Activated naive CD4-positive, alpha-beta T cell treated with anti-CD3 and anti-CD28 coated beads, Interleukin-2, amount 50 U/mL, for 16 hours (primary cell): ENCODE measurements at regions not wholly inside any gene's neighbourhood (a gene's known extent, or its start where the extent isn't known, plus 50 kb on each side); places are given as distances from the start of the nearest gene placed in this dataset.
"Not testable (repeated sequence)": the region's sequence is repeated elsewhere in the genome, so short reads cannot be mapped to it uniquely, and the experiment has no call there.

Experiments used
- DNase-seq: peaks from one replicate; pipeline ENCODE4 v3.0.0-alpha.2; 2020

GRCh38 chr5:167936944-167937634 lies 354.4 kb upstream of the WWC1 start:
- DNase-seq = no peak

DNA sequence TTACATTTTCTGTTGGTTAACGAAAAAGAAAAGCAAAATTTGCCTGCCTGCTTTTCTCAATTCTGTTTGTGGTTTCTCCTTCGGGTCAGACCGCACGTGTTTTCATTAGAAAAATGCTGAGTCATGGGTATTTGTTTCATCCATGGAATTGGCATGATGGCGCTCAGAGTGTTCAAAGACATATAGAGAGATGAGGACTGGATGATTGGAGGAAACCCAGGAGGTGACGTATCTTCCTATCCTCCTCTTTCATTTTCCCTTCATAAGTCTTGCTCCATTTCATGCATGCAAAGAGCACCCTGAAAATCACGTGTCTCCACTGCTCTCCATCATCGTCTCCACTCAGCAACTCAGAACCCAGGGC lies 353.8 kb upstream of the WWC1 start:
- DNase-seq = no peak

DNA sequence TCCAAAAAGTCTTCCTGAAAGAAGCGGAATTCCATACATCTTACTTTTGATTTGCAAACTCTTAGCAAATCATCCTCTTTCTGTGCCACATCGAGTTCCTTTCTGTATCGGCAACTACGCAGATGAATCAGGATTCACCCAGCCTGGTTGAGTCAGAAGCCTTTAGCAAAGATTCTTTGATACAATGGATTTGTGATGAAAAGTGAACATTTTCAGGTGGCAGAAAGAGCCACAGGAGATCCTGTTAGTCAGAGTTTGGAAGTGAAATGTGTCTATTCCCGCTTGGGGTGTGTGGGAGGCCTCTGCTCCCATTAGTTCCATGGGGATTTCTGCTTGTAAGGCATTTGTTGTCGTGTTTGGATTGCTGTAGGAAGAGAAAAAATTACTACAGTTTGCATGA lies 351.8 kb upstream of the WWC1 start:
- DNase-seq = no peak

DNA sequence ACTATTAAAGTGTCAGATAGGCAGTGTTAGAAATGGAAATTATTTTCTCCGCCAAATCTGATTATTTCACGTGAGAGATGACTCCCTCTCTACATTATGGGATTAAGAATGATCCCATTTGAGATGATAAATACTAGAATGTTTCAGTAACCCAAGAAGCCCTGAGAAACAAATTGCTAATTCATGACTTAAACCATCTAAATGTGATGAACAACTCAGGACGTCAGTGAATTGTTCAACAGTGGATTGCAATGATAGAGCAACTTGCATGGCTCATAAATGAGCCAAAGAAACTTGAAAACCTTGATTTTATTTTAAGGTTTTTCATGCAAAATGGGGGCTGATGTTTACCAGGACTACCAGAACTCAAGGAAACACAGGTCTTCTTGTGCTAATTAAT lies 350.5 kb upstream of the WWC1 start:
- no peak for DNase-seq

GRCh38 chr5:167941556-167941955 lies 349.9 kb upstream of the WWC1 start:
- not testable (repeated sequence) for DNase-seq

DNA sequence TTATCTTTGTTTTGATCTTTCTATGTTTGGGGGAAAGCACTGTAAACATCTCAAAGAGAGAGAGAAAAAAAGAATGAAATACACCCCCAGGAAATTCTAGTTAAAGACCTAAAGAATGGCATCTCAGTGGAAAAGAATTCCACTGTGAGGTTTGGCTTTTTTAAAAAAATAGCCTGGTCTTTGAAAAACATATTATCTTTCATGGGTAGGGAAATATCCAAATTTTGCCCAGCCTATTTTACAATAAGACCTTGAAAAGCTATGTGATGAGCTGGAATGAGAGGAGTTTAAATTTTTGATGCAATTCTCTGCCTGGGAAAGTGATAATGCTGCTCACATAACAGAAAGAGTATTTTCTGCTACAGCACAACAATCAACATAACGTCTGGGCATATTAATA lies 348.1 kb upstream of the WWC1 start:
- DNase-seq = no peak

GRCh38 chr5:167944121-167944852 lies 347.2 kb upstream of the WWC1 start:
- DNase-seq = no peak

DNA sequence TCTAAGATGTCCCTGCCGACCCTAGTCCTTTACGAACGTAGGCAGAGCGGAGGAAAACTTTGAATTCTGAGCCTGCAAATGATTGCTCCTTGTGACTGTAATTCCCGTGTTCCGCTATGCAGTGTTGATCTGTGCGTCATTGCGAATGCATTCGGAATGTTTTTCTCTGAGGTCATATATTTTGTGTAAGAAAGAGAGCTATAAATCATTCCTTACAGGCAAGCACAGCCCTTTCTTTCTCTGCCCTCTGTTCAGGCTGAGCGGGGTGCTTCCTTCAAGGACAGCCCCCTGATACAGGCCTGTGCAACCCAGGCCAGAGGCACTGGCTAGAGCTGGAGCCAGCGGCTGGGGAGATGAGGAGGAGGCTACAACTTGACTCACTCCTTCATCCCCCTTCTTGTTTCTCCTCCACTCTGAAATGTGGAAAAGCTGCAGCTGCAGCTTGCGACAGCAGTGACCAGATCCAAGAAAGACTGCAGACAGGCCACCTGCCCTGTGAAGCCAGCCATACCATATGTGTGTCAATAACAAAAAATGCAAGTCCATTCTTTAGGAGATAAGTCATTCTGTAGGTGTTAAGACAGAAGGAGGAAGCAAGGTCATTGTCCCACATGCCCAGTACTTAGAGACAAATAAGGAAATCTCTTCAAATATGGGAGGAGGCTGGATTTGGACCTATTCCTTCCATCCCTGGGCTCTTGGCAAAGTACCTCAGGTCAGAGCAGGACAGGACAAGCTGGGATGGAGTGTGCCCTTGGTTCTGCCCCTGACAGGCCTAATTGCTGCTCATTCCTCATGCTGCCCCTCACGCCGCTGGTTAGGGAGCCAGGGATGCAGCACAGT lies 345.7 kb upstream of the WWC1 start:
- DNase-seq = no peak

DNA sequence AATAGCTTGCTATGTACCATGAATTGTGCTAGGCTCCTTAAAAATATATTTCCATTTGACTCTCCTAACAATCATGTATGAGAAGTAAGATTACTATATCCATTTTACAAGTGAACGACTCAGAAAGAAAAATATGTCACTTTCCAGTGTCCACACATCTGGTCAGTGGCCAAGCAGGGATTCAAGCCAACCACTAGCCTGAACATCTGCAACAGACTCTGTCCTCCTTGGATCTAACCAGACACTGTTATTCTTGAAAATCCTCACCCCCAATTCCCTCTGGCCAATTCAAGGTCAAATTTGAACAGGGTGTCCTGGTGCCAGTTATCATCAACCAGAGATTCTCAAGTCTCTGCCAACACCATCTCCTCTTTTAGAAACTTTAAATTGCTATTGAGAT lies 344.1 kb upstream of the WWC1 start:
- no peak for DNase-seq

- DNase-seq = no peak
Observed at GRCh38 chr5:167948251-167948650, 343.2 kb upstream of the WWC1 start.

- no peak for DNase-seq
Observed at GRCh38 chr5:167949435-167949834, 342.0 kb upstream of the WWC1 start.

- no peak for DNase-seq
Observed at GRCh38 chr5:167950126-167950721, 341.2 kb upstream of the WWC1 start.

- no peak for DNase-seq
Observed at GRCh38 chr5:167951116-167951515, 340.3 kb upstream of the WWC1 start.

- no peak for DNase-seq
Observed at GRCh38 chr5:167952278-167952995, 339.0 kb upstream of the WWC1 start.

GRCh38 chr5:167953151-167953798 lies 338.2 kb upstream of the WWC1 start:
- no peak for DNase-seq

DNA sequence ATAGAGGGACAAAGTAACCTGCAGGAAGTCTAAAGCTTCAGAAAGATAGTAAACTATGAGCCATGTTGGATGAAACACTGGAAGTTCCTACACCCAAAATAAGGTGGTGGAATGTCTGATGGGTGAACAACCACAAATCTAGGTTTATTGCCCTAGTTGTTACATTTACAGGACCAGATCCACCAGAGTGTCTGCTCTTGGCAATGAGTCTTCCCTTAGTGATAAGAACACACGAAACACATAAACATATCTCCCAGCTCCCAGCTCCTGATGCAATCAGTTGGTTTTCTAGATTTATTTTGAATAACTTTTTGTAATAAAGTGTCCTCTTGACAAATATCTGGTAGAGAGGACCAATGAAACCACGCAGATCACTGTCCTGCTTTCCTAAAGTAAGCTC lies 329.7 kb upstream of the WWC1 start:
- DNase-seq = no peak

DNA sequence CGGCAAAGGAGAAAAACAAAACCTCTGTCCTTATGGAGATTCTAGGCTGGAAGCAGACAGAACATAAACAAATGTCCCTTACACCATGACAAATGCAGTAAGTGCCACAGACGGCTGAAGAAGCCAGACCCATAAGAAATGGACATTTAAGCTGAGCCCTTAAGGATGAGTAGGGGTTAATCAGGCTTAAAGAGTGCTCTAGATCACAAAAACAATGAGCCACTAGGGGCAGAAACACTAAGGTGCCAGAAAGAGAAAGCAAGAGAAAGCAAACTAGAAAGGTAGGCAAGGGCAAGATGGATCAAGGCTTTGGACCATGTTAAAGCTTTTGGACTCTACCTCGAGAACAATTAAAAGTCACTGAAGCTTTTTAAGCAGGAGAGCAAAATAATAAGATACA lies 326.9 kb upstream of the WWC1 start:
- DNase-seq = no peak

DNA sequence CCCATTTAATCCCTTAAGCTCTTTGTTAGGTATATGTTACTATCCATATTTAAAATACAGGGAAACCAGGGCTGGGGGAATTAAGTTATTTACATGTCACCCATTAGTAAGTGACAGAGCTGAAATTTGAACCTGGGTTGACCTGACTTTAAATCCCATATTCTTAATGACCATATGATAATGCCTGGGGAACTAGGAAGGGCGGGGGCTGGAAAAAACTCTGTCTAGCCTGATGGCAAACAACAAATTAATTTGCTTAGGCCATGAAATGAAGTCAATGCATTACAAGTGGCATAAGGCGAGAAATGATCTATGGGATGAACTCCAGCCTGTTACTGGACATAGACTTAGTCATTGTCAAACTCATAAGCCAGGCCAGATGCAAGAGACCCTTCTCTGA lies 325.7 kb upstream of the WWC1 start:
- no peak for DNase-seq

DNA sequence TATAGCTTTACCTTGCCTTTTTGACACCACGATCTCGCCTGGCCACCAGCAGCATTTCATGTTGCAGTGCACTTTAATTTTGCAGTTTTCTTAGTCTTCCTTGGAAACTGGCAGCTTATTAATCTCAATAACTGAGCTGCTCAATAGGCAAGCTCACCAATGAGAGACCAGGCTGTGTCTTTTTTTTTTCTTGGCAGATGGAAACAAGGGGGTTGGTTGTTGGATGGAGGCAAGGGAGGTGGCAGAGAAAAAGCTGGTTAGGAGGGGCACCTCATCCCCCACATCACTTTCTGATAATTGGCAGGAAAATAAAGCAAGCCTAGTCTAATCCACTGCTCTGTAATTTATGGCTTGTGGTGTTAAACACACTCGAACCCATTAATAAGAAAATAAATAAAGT lies 324.5 kb upstream of the WWC1 start:
- DNase-seq = no peak

- no peak for DNase-seq
Observed at GRCh38 chr5:167967494-167968177, 323.8 kb upstream of the WWC1 start.

GRCh38 chr5:167968837-167969236 lies 322.6 kb upstream of the WWC1 start:
- DNase-seq = no peak

GRCh38 chr5:167969998-167970397 lies 321.4 kb upstream of the WWC1 start:
- no peak for DNase-seq
